LNCAP (cell line): ENCODE measurements at regions not wholly inside any gene's neighbourhood (a gene's known extent, or its start where the extent isn't known, plus 50 kb on each side); places are given as distances from the start of the nearest gene placed in this dataset.

Experiments used
- TF ChIP-seq, protein P1 (sequence below): fragments of 450-650 bp; IDR thresholded peaks from 2 replicates; pipeline ENCODE4 v1.5.1; 2017; ENCODE audit warnings: mild to moderate bottlenecking

GRCh38 chr4:108555701-108556100 is 64.7 kb upstream of the RPL34 start:
- TF ChIP-seq, protein P1, sequence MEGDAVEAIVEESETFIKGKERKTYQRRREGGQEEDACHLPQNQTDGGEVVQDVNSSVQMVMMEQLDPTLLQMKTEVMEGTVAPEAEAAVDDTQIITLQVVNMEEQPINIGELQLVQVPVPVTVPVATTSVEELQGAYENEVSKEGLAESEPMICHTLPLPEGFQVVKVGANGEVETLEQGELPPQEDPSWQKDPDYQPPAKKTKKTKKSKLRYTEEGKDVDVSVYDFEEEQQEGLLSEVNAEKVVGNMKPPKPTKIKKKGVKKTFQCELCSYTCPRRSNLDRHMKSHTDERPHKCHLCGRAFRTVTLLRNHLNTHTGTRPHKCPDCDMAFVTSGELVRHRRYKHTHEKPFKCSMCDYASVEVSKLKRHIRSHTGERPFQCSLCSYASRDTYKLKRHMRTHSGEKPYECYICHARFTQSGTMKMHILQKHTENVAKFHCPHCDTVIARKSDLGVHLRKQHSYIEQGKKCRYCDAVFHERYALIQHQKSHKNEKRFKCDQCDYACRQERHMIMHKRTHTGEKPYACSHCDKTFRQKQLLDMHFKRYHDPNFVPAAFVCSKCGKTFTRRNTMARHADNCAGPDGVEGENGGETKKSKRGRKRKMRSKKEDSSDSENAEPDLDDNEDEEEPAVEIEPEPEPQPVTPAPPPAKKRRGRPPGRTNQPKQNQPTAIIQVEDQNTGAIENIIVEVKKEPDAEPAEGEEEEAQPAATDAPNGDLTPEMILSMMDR = no peak

GRCh38 chr4:108547682-108548081 is 72.7 kb upstream of the RPL34 start:
- TF ChIP-seq, protein P1 = no peak

- TF ChIP-seq, protein P1 = no peak
Measured at GRCh38 chr4:108546728-108547127, 73.6 kb upstream of the RPL34 start.

DNA sequence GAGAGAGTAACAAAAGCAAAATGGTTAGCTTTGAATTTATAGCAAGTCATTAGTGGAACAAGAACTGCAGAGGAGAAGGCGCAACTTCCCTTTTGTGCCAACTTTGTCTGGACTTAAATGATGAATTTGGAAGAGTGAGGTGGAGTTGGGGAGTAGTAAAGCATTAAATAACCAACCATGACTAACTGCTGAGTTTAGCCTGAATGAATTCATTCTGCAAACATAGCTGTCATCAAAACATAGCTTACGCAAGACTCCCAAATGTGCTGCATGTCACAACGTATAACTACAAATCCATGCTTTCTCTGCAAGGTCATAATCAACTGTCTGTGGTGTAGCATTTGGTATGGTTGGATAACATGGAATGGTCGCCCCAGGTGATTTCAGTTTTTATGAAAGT is 75.9 kb upstream of the RPL34 start:
- TF ChIP-seq, protein P1 = no peak

DNA sequence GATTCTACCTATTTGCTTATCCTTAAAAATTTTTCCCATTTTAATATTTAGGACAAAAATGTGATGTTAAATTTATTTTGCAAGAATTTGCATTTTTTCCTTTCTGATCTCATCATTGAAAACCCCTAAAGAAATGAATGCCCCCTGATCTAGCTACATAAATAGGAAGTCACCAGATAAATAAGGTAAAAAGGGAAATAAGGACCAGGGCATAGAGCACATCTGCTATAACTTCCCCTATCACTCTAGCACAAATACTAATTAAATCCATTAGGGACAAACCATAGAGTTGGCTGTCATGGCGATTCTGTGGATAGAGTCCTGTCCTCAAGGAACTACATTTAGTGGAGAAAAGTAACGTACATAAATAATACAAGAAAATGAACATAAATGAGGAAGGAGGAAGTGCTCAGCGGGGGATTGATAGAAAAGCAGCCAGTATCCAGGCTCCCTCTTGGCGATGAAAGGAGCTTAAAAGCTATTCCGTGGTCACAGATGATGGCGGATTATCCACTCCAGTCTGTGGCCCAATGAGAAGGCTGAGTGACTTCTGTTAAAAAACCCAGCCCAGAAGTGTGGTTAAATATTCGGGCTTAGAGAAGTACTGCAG is 76.9 kb upstream of the RPL34 start:
- TF ChIP-seq, protein P1 = no peak

GRCh38 chr4:108540536-108540935 is 79.8 kb upstream of the RPL34 start:
- TF ChIP-seq, protein P1 = no peak

DNA sequence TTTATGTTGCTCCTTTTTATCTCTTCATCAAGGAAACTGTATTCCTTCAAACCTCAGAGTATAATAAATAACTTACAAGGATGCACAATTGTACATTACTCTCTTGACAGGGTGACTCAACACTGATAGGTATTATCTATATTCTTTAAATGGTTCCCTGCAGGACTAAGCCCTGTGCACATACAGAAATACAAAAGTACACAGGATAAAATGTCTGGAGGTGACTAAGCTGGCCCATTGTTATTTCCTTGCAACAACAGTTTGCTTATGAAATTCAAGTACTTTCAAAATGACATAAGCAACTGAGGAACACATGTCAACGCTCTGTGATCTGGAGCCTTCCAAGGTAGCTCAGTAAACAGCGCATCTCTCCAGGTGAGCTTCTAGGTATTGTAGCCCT is 83.8 kb upstream of the RPL34 start:
- TF ChIP-seq, protein P1 = no peak

GRCh38 chr4:108535757-108536156 is 84.6 kb upstream of the RPL34 start:
- TF ChIP-seq, protein P1 = no peak
